Tibial artery (tissue), 4 donors: ENCODE measurements at regions not wholly inside any gene's neighbourhood (a gene's known extent, or its start where the extent isn't known, plus 50 kb on each side); places are given as distances from the start of the nearest gene placed in this dataset.

ENCODE experiments used
- DNase-seq, 2 donors: peaks; one replicate each; pipeline ENCODE4 v3.0.0-alpha.2; 2019
- H3K27ac ChIP-seq, 2 donors: fragments of 200-600 bp; sonication (generic) in 1 of 2; 1 replicate in 1 of 2; 2 replicates in 1 of 2; pipeline ENCODE4 v1.5.1; 2018 to 2019; ENCODE audit warnings: mild to moderate bottlenecking in 1 of 2
- H3K27me3 ChIP-seq, 2 donors: fragments of 200-600 bp; sonication (generic) in 1 of 2; one replicate each; pipeline versions ENCODE4 v1.5.1 to v1.6.0; 2016 to 2019
- H3K36me3 ChIP-seq, 3 donors: fragments of 200-600 bp; sonication (generic) in 2 of 3; one replicate each; pipeline ENCODE4 v1.5.1; 2016 to 2019; ENCODE audit warnings: mild to moderate bottlenecking in 2 of 3
- H3K4me1 ChIP-seq, 4 donors: fragments of 200-600 bp; sonication (generic) in 2 of 4; 1 replicate in 3 of 4; 2 replicates in 1 of 4; pipeline ENCODE4 v1.5.1; 2016 to 2019
- H3K4me3 ChIP-seq, 2 donors: fragments of 200-600 bp; sonication (generic) in 1 of 2; 1 replicate in 1 of 2; 2 replicates in 1 of 2; pipeline ENCODE4 v1.5.1; 2018 to 2019; ENCODE audit warnings: mild to moderate bottlenecking in 2 of 2
- H3K9me3 ChIP-seq, 3 donors: fragments of 200-600 bp; sonication (generic) in 1 of 3; one replicate each; pipeline ENCODE4 v1.5.1; 2016 to 2019
- intact Hi-C: fragments of 100-400 bp; cut with DNase I; formaldehyde crosslinking; loops from one replicate; pipeline ENCODE4 v1.15.0; 2023; ENCODE audit warnings: low total_unique reads
- TF ChIP-seq, protein P1 (sequence below), 2 experiments: fragments of 200-600 bp in 1 of 2; fragments of 450-650 bp in 1 of 2; IDR thresholded peaks; one replicate each; pipeline ENCODE4 v1.5.1; 2017 to 2019; ENCODE audit warnings: antibody characterized with exemption in 2 of 2, mild to moderate bottlenecking in 1 of 2, moderate library complexity in 1 of 2

DNA sequence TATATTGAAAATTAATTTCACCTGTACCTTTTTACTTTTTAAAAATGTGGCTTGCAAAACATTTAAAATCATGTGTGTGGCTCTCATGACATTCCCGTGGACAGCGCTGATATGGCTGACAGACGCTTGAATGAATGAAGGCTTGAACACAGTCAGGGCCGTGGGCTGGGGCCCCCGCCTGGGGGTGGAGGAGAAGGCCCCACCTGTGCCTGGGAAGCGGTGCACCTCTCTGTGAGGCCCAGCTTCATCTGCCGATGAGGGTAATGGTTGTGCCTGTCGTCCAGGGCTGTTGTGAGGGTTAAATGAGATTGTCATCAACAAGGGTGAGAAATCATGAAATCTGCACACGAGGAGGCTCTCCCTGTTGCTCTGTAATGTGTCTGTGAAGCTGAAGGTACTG, 85.9 kb upstream of the PRR23E start:
- Histone ChIP-seq H3K4me3 (no peak overlapping the region), H3K27ac (no peak overlapping the region), H3K9me3 (peaks cover 1 to 12% (median 3%) of the 10 kb centered on the region in 3 donors), H3K27me3 (peaks cover 0 to 2% of the 10 kb centered on the region in 2 donors), H3K4me1 (no peaks in the 10 kb centered on the region), H3K36me3 (no peaks in the 10 kb centered on the region)
- TF ChIP-seq, protein P1, sequence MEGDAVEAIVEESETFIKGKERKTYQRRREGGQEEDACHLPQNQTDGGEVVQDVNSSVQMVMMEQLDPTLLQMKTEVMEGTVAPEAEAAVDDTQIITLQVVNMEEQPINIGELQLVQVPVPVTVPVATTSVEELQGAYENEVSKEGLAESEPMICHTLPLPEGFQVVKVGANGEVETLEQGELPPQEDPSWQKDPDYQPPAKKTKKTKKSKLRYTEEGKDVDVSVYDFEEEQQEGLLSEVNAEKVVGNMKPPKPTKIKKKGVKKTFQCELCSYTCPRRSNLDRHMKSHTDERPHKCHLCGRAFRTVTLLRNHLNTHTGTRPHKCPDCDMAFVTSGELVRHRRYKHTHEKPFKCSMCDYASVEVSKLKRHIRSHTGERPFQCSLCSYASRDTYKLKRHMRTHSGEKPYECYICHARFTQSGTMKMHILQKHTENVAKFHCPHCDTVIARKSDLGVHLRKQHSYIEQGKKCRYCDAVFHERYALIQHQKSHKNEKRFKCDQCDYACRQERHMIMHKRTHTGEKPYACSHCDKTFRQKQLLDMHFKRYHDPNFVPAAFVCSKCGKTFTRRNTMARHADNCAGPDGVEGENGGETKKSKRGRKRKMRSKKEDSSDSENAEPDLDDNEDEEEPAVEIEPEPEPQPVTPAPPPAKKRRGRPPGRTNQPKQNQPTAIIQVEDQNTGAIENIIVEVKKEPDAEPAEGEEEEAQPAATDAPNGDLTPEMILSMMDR (IDR thresholded peaks at IDR 0.05) = no peak
- intact Hi-C loops = no loop called here
- DNase-seq = peak in 1 of 2 donors; percentile 19

DNA sequence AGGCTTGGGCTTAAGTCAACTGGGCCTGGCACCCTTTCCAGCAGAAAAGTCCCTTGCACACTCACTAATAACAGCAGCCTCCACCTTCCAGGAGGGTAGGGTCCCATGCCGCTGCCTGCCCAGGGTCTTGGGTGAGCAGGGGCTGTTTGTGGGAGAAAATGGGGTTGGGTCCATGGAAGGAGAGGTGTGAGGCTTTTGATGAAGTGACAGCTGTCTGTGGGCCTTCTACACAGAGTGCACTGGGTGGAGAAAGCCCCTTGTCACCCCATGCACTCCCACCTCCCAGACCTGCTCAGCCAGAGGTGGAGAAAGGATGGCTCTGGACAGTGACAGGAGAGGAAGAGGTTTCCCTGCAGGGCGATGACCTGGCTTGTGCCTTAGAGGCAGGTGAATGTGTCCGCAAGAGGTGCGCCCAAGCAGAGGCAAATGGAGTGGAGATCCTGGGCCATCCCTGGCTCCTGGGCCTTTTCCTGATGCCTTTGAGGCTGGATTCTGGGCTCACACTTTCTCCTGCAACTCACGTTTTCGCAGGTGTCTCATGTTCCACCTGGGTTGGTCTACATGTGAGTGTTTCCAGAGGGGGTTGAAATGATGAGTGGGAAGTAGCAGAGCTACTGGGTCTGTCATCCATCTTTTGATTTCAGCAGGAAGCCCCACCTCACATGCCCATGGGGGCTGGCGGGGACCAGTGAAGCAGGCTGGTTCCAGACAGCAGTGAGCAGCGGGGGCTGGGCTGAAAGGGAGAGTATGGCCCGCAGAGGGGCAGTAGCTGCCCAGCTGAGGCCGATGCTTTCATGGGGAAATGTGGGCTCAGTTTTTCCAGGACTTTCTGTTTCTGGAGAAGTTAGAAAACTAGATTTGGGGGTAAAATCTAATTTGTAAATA, 85.2 kb upstream of the PRR23E start:
- TF ChIP-seq, protein P1 (IDR thresholded peaks at IDR 0.05) = no peak
- peaks cover 0 to 2% of the 10 kb centered on the region in 2 donors for H3K27me3 ChIP-seq
- no peak overlapping the region for H3K4me3 ChIP-seq
- H3K27ac ChIP-seq = no peak overlapping the region
- no peaks in the 10 kb centered on the region for H3K36me3 ChIP-seq
- intact Hi-C loops = no loop called here
- no peaks in the 10 kb centered on the region for H3K4me1 ChIP-seq
- peaks cover 3 to 19% (median 9%) of the 10 kb centered on the region in 3 donors for H3K9me3 ChIP-seq
- DNase-seq = peak in 1 of 2 donors; percentile 27

DNA sequence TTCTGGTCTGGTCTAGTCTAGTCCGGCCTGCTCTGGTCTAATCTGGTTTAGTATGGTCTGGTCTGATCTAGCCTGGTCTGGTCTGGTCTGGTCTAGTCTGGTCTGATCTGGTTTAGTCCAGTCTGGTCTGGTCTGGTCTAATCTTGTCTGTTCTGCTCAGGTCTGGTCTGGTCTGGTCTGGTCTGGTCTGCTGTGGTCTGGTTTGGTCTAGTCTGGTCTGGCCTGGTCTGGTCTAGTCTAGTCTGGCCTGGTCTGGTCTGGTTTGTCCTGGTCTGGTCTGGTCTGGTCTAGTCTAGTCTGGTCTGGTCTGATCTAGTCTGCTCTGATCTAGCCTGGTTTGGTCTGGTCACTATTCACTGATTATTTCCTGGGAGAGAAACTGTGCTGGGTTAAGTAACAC, 84.1 kb upstream of the PRR23E start:
- TF ChIP-seq, protein P1 (IDR thresholded peaks at IDR 0.05) = no peak
- H3K27me3 ChIP-seq = peaks cover 0 to 2% of the 10 kb centered on the region in 2 donors

DNA sequence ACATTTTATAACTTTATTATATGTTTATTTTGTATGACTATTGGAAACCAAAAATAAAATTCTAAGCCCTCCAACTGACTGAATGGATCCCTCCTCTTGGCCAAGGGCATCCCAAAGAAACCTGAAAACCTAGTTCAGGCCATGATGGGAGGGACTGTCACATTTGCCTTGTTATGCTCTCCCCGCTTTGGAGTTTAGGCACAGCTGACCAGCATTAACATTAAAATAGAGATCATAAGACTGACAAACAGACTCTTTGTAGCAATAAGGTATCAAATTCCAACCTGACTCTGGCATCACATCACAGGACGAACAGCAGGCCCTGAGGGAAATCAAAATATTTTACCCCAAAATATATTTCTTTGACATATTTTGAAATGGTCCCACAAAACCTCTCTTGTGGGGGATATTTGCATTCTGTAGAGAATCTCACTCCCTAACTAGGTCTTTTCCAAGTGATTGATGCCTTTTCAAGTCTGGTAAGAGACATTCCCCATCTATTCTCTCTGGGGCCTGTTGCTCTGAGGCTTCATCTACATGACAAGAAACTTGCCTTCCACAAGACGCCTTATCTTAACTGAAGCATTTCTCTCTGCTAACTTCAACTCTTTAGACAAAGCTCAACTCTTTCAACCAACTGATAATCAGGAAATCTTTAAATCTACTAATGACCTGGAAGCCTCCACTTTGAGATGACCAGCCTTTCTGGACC, 81.8 kb upstream of the PRR23E start:
- Histone ChIP-seq H3K4me1 (no peaks in the 10 kb centered on the region), H3K27ac (no peak overlapping the region), H3K4me3 (no peak overlapping the region), H3K9me3 (peaks cover 3 to 26% (median 14%) of the 10 kb centered on the region in 3 donors), H3K27me3 (no peaks in the 10 kb centered on the region), H3K36me3 (no peaks in the 10 kb centered on the region)
- intact Hi-C loops = no loop called here
- DNase-seq = no peak
- TF ChIP-seq, protein P1 (IDR thresholded peaks at IDR 0.05) = no peak

More for the DNA sequence above, 84.1 kb upstream of the PRR23E start:
- peak in 1 of 2 donors; percentile 9 for DNase-seq
- Histone ChIP-seq H3K9me3 (peaks cover 3 to 26% (median 14%) of the 10 kb centered on the region in 3 donors), H3K4me3 (no peak overlapping the region), H3K36me3 (no peaks in the 10 kb centered on the region), H3K4me1 (no peaks in the 10 kb centered on the region), H3K27ac (no peak overlapping the region)
- intact Hi-C loops = no loop called here

DNA sequence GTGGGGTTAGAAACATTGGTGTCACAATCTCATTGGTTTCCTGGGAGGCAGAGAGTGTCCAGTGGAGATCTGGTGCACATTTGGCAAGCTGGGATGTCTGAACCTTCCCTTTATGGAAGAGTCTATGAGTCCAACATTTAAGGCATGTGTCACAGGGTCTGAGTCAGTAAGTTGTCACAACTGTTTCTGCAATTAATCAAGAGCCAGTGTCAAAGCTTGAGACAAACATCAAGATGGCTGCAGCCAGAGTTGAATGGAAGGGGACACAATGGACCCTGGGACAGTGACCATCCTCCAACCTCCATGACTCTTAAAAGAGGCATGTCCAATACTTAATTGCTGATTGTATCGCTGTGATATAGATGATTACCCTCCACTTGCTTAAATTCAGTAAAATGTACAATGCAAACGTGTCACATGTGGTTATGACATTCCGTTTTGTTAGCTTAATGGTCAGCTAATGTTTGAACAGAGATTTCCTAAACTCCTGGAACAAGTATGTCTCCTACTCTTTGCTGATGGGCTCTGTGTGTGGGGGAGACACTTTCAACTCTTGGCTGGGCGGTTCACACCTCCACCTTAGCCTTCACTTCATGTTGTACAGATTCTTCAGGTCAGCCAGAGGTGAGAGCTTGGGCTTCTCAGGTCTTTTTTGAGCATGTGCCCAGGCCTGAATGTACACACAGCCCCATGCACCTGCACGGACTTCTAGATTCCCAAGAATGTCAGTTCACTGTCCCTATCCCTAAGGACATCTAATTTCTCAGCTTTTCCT, 79.9 kb upstream of the PRR23E start:
- Histone ChIP-seq H3K4me1 (no peaks in the 10 kb centered on the region), H3K36me3 (no peaks in the 10 kb centered on the region), H3K9me3 (peaks cover 3 to 26% (median 14%) of the 10 kb centered on the region in 3 donors), H3K4me3 (no peak overlapping the region), H3K27me3 (no peaks in the 10 kb centered on the region), H3K27ac (no peak overlapping the region)
- intact Hi-C loops = no loop called here
- TF ChIP-seq, protein P1 (IDR thresholded peaks at IDR 0.05) = no peak
- peak in 1 of 2 donors; percentile 11 for DNase-seq
